SK-N-MC (cell line): ENCODE measurements at regions not wholly inside any gene's neighbourhood (a gene's known extent, or its start where the extent isn't known, plus 50 kb on each side); places are given as distances from the start of the nearest gene placed in this dataset.

Source experiments
- EZH2 ChIP-seq: fragments of 200-600 bp; sonication (generic); IDR thresholded peaks from one replicate; pipeline ENCODE4 v1.6.1; 2017; ENCODE audit warnings: antibody characterized with exemption
- POLR2AphosphoS5 ChIP-seq: IDR thresholded peaks from 2 replicates; pipeline ENCODE4 v1.6.1; 2012; ENCODE audit warnings: mild to moderate bottlenecking, low read depth, low read length, borderline replicate concordance

DNA sequence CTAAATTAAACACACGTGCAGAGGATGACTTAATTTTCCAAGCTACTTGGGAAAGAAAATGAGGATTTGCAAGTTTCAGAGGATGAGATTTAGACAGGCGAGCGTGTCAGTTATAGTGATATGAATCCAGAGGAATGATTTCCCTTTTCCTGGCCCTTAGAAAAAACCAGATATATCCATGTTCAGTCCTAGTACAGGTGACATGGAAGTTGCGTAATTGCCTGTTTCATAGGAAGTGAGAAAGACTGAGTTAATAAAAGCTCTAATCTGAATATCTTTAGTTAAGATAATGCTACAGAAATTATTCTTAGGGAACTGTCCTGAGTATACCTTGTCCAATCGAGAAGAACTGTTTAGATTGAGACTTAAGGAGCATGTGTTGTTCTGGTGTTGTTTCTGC is 490.5 kb downstream of the ZNF385D start:
- no peak for TF ChIP-seq EZH2
- TF ChIP-seq POLR2AphosphoS5: no peak
